IPS-NIHi11 (cell line): ENCODE measurements at regions not wholly inside any gene's neighbourhood (a gene's known extent, or its start where the extent isn't known, plus 50 kb on each side); places are given as distances from the start of the nearest gene placed in this dataset.
"Not testable (repeated sequence)": the region's sequence is repeated elsewhere in the genome, so short reads cannot be mapped to it uniquely, and the experiment has no call there.

Experiments used
- DNase-seq: peaks from one replicate; pipeline ENCODE4 v3.0.0; 2012; ENCODE audit warnings: mixed read lengths, low spot score

GRCh38 chr6:150739711-150740349, 125.7 kb upstream of the MTHFD1L start:
- DNase-seq = no peak

GRCh38 chr6:150740453-150740852, 125.0 kb upstream of the MTHFD1L start:
- DNase-seq = no peak

GRCh38 chr6:150741633-150742200, 123.8 kb upstream of the MTHFD1L start:
- DNase-seq = peak; percentile 45

- DNase-seq = no peak
These were observed 120.8 kb upstream of the MTHFD1L start for GRCh38 chr6:150744522-150745260.

GRCh38 chr6:150745896-150746295, 119.6 kb upstream of the MTHFD1L start:
- no peak for DNase-seq

- DNase-seq = no peak
These were observed 118.3 kb upstream of the MTHFD1L start for GRCh38 chr6:150747155-150747554.

- no peak for DNase-seq
These were observed 116.3 kb upstream of the MTHFD1L start for GRCh38 chr6:150749091-150749670.

GRCh38 chr6:150751296-150751695, 114.2 kb upstream of the MTHFD1L start:
- DNase-seq = no peak

GRCh38 chr6:150752409-150752808, 113.1 kb upstream of the MTHFD1L start:
- DNase-seq = no peak

- DNase-seq = peak; percentile 61
These were observed 112.0 kb upstream of the MTHFD1L start for GRCh38 chr6:150753371-150754064.

- DNase-seq = no peak
These were observed 110.5 kb upstream of the MTHFD1L start for GRCh38 chr6:150755042-150755441.

GRCh38 chr6:150755524-150755923, 110.0 kb upstream of the MTHFD1L start:
- DNase-seq = no peak

- DNase-seq = no peak
These were observed 109.3 kb upstream of the MTHFD1L start for GRCh38 chr6:150756173-150756572.

- DNase-seq = not testable (repeated sequence)
These were observed 107.7 kb upstream of the MTHFD1L start for GRCh38 chr6:150757807-150758206.

- no peak for DNase-seq
These were observed 106.0 kb upstream of the MTHFD1L start for GRCh38 chr6:150759483-150759882.

- no peak for DNase-seq
These were observed 103.7 kb upstream of the MTHFD1L start for GRCh38 chr6:150761771-150762170.

- no peak for DNase-seq
These were observed 101.0 kb upstream of the MTHFD1L start for GRCh38 chr6:150764334-150765066.

GRCh38 chr6:150765067-150765764, 100.3 kb upstream of the MTHFD1L start:
- no peak for DNase-seq

GRCh38 chr6:150766201-150766997, 99.1 kb upstream of the MTHFD1L start:
- DNase-seq = no peak

- DNase-seq = no peak
These were observed 98.3 kb upstream of the MTHFD1L start for GRCh38 chr6:150767161-150767560.
